GM23338 (cell line): ENCODE measurements at regions not wholly inside any gene's neighbourhood (a gene's known extent, or its start where the extent isn't known, plus 50 kb on each side); places are given as distances from the start of the nearest gene placed in this dataset.

Experiments used
- ATAC-seq: fragments of 200-7000 bp; cut with Tn5 transposase; 3 replicates; pipeline ENCODE4 v1.9.1; 2020
- DNase-seq: peaks from one replicate; pipeline ENCODE4 v3.0.0-alpha.2; 2015; ENCODE audit warnings: low spot score
- H2AFZ ChIP-seq: fragments of 200-600 bp; sonication (generic); 2 replicates; pipeline ENCODE4 v1.8.0; 2016; ENCODE audit warnings: antibody characterized with exemption, mild to moderate bottlenecking, moderate library complexity
- H3F3A ChIP-seq: fragments of 200-600 bp; sonication (generic); replicated peaks from 2 replicates; pipeline ENCODE4 v1.8.0; 2017; ENCODE audit warnings: antibody characterized with exemption, mixed run types, low read depth
- H3K27ac ChIP-seq: fragments of 200-600 bp; sonication (generic); 2 replicates; pipeline ENCODE4 v1.6.1; 2016; ENCODE audit warnings: low read depth
- H3K27me3 ChIP-seq: fragments of 200-600 bp; sonication (generic); 2 replicates; pipeline ENCODE4 v1.8.0; 2016; ENCODE audit warnings: mild to moderate bottlenecking, mixed run types, moderate library complexity; ENCODE audit not compliant: insufficient read depth
- H3K36me3 ChIP-seq: fragments of 200-600 bp; sonication (generic); 2 replicates; pipeline ENCODE4 v1.8.0; 2016; ENCODE audit warnings: mild to moderate bottlenecking; ENCODE audit not compliant: insufficient read depth
- H3K4me1 ChIP-seq: fragments of 200-600 bp; sonication (generic); 2 replicates; pipeline ENCODE4 v1.8.0; 2016; ENCODE audit warnings: mild to moderate bottlenecking, moderate library complexity; ENCODE audit not compliant: insufficient read depth
- H3K4me2 ChIP-seq: fragments of 200-600 bp; sonication (generic); 2 replicates; pipeline ENCODE4 v1.7.1; 2017; ENCODE audit warnings: mixed run types
- H3K4me3 ChIP-seq: fragments of 200-600 bp; sonication (generic); 2 replicates; pipeline ENCODE4 v1.6.1; 2016; ENCODE audit warnings: mixed run types
- H3K79me2 ChIP-seq: fragments of 200-600 bp; sonication (generic); replicated peaks from 2 replicates; pipeline ENCODE4 v1.8.0; 2017; ENCODE audit warnings: mild to moderate bottlenecking; ENCODE audit not compliant: insufficient read depth
- H3K9me2 ChIP-seq: fragments of 200-600 bp; sonication (generic); 2 replicates; pipeline ENCODE4 v1.8.0; 2017; ENCODE audit not compliant: insufficient read depth
- H4K20me1 ChIP-seq: fragments of 200-600 bp; sonication (generic); replicated peaks from 2 replicates; pipeline ENCODE4 v1.8.0; 2017; ENCODE audit warnings: mild to moderate bottlenecking; ENCODE audit not compliant: insufficient read depth
- H3K27ac Mint-ChIP-seq: 2 replicates; pipeline ENCODE4 v1.8.0; 2020; ENCODE audit warnings: inconsistent platforms, mild to moderate bottlenecking, moderate library complexity, mixed read lengths
- H3K27me3 Mint-ChIP-seq: 3 replicates; pipeline ENCODE4 v1.8.0; 2022; ENCODE audit warnings: low read depth, mild to moderate bottlenecking, moderate library complexity, mixed read lengths, inconsistent platforms; ENCODE audit not compliant: insufficient read depth, poor library complexity
- H3K36me3 Mint-ChIP-seq: 3 replicates; pipeline ENCODE4 v1.8.0; 2021; ENCODE audit warnings: low read depth, mild to moderate bottlenecking, inconsistent platforms, moderate library complexity, mixed read lengths
- H3K4me1 Mint-ChIP-seq: 3 replicates; pipeline ENCODE4 v1.8.0; 2020; ENCODE audit warnings: mild to moderate bottlenecking, inconsistent platforms, mixed read lengths
- H3K4me3 Mint-ChIP-seq: 3 replicates; pipeline ENCODE4 v1.8.0; 2021; ENCODE audit warnings: moderate library complexity, mild to moderate bottlenecking, inconsistent platforms, mixed read lengths
- H3K9me3 Mint-ChIP-seq: 3 replicates; pipeline ENCODE4 v1.8.0; 2020; ENCODE audit warnings: moderate library complexity, mild to moderate bottlenecking, inconsistent platforms, mixed read lengths
- CREB1 ChIP-seq: fragments of 250-450 bp; sonication (Bioruptor Pico); IDR thresholded peaks from 2 replicates; pipeline ENCODE4 v1.5.0; 2020; ENCODE audit warnings: low read depth, mild to moderate bottlenecking, moderate library complexity
- EZH2 ChIP-seq: fragments of 200-600 bp; sonication (generic); IDR thresholded peaks from one replicate; pipeline ENCODE4 v1.8.0; 2017; ENCODE audit warnings: antibody characterized with exemption, mild to moderate bottlenecking, low read depth; ENCODE audit not compliant: unreplicated experiment
- EZH2phosphoT487 ChIP-seq: fragments of 200-600 bp; sonication (generic); IDR thresholded peaks from one replicate; pipeline ENCODE4 v1.8.1; 2018; ENCODE audit warnings: antibody characterized with exemption; ENCODE audit not compliant: unreplicated experiment
- JUNB ChIP-seq: IDR thresholded peaks from one replicate; pipeline ENCODE4 v1.6.1; 2016; ENCODE audit warnings: antibody characterized with exemption; ENCODE audit not compliant: unreplicated experiment
- NANOG ChIP-seq: IDR thresholded peaks from 2 replicates; pipeline ENCODE4 v1.6.1; 2016; ENCODE audit warnings: antibody characterized with exemption, borderline replicate concordance
- POLR2AphosphoS5 ChIP-seq: IDR thresholded peaks from 2 replicates; pipeline ENCODE4 v1.6.1; 2016; ENCODE audit warnings: antibody characterized with exemption, low read depth
- STAT1 ChIP-seq: IDR thresholded peaks from one replicate; pipeline ENCODE4 v1.6.1; 2016; ENCODE audit warnings: antibody characterized with exemption; ENCODE audit not compliant: unreplicated experiment
- ZNF114 ChIP-seq: fragments of 250-450 bp; sonication (Bioruptor Pico); IDR thresholded peaks from 2 replicates; pipeline ENCODE4 v1.5.0; 2020; ENCODE audit warnings: mild to moderate bottlenecking, moderate library complexity
- ZNF331 ChIP-seq: fragments of 250-450 bp; sonication (Bioruptor Pico); IDR thresholded peaks from 2 replicates; pipeline ENCODE4 v1.5.0; 2020; ENCODE audit warnings: low read depth, mild to moderate bottlenecking, moderate library complexity
- TF ChIP-seq, protein P1 (sequence below), 2 experiments: fragments of 200-600 bp in 1 of 2; sonication (generic) in 1 of 2; conservative IDR thresholded peaks; 2 replicates each; pipeline versions ENCODE4 v1.5.1 to v1.6.1; 2016 to 2017; ENCODE audit warnings: antibody characterized with exemption in 2 of 2, low read depth in 2 of 2, mild to moderate bottlenecking in 2 of 2, moderate library complexity in 1 of 2
- TF ChIP-seq, protein P2 (sequence below): fragments of 250-450 bp; sonication (Bioruptor Pico); IDR thresholded peaks from 2 replicates; pipeline ENCODE4 v1.5.0; 2020; ENCODE audit warnings: mild to moderate bottlenecking, moderate library complexity

DNA sequence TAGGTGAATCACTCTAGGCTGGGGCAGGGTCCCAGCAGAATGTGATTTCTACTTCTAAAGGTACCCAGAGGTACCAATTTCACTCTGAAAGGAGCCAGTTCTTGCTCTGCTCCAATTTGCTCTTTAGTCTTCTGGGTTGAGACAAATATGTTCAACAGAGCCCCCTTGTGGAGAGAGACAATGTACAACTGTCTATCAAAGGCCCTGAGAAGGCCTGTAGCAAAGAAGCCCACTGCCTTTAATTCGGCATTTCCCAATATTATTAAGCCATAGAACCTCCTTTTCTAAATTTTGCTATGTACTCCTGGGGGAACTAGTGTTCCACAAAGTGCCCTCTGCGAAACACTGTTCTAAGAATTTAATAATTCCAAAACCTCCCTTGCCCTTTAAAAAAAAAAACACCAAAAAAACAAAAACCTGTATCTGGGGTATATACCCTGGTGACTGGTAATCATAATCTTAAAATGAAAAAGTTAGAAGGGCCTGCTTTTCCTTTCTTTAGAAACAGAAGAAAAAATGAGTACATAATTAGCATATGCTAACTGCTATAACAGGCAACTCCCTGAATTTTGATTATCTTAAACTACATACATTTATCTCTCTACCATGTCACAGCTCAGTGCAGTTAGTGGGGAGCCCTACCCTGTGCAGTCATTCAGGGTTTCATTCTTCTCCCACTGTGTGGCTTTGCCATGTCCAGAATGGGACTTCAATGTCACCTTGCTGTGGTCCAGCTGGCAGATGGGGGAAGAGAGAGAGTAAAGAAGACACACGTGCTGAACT, 160.9 kb upstream of the BMPER start:
- no peak overlapping the region for H2AFZ ChIP-seq
- H3K4me2 ChIP-seq = no peak overlapping the region
- H4K20me1 ChIP-seq = no peaks in the 10 kb centered on the region
- H3K9me3 Mint-ChIP-seq = no peaks in the 10 kb centered on the region
- no peaks in the 10 kb centered on the region for H3F3A ChIP-seq
- no peak for TF ChIP-seq STAT1
- TF ChIP-seq, protein P1, sequence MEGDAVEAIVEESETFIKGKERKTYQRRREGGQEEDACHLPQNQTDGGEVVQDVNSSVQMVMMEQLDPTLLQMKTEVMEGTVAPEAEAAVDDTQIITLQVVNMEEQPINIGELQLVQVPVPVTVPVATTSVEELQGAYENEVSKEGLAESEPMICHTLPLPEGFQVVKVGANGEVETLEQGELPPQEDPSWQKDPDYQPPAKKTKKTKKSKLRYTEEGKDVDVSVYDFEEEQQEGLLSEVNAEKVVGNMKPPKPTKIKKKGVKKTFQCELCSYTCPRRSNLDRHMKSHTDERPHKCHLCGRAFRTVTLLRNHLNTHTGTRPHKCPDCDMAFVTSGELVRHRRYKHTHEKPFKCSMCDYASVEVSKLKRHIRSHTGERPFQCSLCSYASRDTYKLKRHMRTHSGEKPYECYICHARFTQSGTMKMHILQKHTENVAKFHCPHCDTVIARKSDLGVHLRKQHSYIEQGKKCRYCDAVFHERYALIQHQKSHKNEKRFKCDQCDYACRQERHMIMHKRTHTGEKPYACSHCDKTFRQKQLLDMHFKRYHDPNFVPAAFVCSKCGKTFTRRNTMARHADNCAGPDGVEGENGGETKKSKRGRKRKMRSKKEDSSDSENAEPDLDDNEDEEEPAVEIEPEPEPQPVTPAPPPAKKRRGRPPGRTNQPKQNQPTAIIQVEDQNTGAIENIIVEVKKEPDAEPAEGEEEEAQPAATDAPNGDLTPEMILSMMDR (conservative IDR thresholded peaks at IDR 0.05; ENCODE audit: low read depth in 2 of 2) = peak; percentile 59 to 65
- H3K27me3 ChIP-seq = no peaks in the 10 kb centered on the region
- no peaks in the 10 kb centered on the region for H3K36me3 ChIP-seq
- peaks cover 9% of the 10 kb centered on the region; the same call in 2 of the 3 replicates for H3K4me1 Mint-ChIP-seq
- ATAC-seq (peak; percentile 58), DNase-seq (peak; percentile 72)
- no peak overlapping the region for H3K27ac Mint-ChIP-seq
- H3K36me3 Mint-ChIP-seq = no peaks in the 10 kb centered on the region
- no peaks in the 10 kb centered on the region; the same call in 1 of the 2 replicates for H3K9me2 ChIP-seq
- no peak overlapping the region for H3K4me3 Mint-ChIP-seq
- no peaks in the 10 kb centered on the region for H3K27me3 Mint-ChIP-seq
- no peaks in the 10 kb centered on the region for H3K79me2 ChIP-seq
- H3K4me1 ChIP-seq = no peaks in the 10 kb centered on the region
- no peak overlapping the region for H3K4me3 ChIP-seq
- no peak overlapping the region for H3K27ac ChIP-seq

DNA sequence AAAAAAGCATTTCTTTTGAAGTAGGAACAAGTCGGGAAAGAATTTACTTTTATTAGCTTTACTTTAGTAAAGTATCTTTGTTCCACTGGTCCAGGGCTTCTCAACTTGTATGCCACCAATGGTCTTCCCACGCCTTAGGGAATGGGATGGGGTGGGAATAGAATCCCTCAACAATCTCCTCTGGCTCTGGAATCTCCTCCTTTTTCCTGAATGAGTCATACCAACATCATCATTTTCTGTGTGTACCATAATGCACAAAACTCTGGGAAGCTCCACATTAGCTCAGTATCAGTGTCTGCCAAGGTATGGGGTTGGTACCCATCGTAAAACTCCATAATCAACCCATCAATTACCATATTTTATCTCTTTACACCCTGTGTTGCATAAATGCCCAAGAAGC, 159.4 kb upstream of the BMPER start:
- Histone ChIP-seq H2AFZ (no peak overlapping the region), H3K27ac (no peak overlapping the region), H3K9me2 (no peaks in the 10 kb centered on the region; the same call in 1 of the 2 replicates), H3F3A (no peaks in the 10 kb centered on the region), H3K4me3 (no peak overlapping the region), H3K4me2 (no peak overlapping the region), H3K79me2 (no peaks in the 10 kb centered on the region), H3K36me3 (no peaks in the 10 kb centered on the region), H3K4me1 (no peaks in the 10 kb centered on the region; the same call in 1 of the 2 replicates), H3K27me3 (no peaks in the 10 kb centered on the region), H4K20me1 (no peaks in the 10 kb centered on the region)
- no peak for DNase-seq
- H3K36me3 Mint-ChIP-seq = no peaks in the 10 kb centered on the region
- H3K4me3 Mint-ChIP-seq = no peak overlapping the region
- no peaks in the 10 kb centered on the region for H3K9me3 Mint-ChIP-seq
- H3K4me1 Mint-ChIP-seq = peaks cover 9% of the 10 kb centered on the region; the same call in 2 of the 3 replicates
- H3K27me3 Mint-ChIP-seq = no peaks in the 10 kb centered on the region
- no peak for ATAC-seq
- no peak overlapping the region for H3K27ac Mint-ChIP-seq
- TF ChIP-seq EZH2phosphoT487 = no peak
- no peak for TF ChIP-seq JUNB
- TF ChIP-seq STAT1 = no peak
- TF ChIP-seq ZNF331 (CRISPR knock-in tag) = no peak
- no peak for TF ChIP-seq NANOG
- no peak for TF ChIP-seq ZNF114 (CRISPR knock-in tag)
- TF ChIP-seq, protein P1 (conservative IDR thresholded peaks at IDR 0.05; ENCODE audit: low read depth in 2 of 2) = no peak
- TF ChIP-seq CREB1 (CRISPR knock-in tag) = no peak
- TF ChIP-seq POLR2AphosphoS5 = no peak
- TF ChIP-seq, protein P2, sequence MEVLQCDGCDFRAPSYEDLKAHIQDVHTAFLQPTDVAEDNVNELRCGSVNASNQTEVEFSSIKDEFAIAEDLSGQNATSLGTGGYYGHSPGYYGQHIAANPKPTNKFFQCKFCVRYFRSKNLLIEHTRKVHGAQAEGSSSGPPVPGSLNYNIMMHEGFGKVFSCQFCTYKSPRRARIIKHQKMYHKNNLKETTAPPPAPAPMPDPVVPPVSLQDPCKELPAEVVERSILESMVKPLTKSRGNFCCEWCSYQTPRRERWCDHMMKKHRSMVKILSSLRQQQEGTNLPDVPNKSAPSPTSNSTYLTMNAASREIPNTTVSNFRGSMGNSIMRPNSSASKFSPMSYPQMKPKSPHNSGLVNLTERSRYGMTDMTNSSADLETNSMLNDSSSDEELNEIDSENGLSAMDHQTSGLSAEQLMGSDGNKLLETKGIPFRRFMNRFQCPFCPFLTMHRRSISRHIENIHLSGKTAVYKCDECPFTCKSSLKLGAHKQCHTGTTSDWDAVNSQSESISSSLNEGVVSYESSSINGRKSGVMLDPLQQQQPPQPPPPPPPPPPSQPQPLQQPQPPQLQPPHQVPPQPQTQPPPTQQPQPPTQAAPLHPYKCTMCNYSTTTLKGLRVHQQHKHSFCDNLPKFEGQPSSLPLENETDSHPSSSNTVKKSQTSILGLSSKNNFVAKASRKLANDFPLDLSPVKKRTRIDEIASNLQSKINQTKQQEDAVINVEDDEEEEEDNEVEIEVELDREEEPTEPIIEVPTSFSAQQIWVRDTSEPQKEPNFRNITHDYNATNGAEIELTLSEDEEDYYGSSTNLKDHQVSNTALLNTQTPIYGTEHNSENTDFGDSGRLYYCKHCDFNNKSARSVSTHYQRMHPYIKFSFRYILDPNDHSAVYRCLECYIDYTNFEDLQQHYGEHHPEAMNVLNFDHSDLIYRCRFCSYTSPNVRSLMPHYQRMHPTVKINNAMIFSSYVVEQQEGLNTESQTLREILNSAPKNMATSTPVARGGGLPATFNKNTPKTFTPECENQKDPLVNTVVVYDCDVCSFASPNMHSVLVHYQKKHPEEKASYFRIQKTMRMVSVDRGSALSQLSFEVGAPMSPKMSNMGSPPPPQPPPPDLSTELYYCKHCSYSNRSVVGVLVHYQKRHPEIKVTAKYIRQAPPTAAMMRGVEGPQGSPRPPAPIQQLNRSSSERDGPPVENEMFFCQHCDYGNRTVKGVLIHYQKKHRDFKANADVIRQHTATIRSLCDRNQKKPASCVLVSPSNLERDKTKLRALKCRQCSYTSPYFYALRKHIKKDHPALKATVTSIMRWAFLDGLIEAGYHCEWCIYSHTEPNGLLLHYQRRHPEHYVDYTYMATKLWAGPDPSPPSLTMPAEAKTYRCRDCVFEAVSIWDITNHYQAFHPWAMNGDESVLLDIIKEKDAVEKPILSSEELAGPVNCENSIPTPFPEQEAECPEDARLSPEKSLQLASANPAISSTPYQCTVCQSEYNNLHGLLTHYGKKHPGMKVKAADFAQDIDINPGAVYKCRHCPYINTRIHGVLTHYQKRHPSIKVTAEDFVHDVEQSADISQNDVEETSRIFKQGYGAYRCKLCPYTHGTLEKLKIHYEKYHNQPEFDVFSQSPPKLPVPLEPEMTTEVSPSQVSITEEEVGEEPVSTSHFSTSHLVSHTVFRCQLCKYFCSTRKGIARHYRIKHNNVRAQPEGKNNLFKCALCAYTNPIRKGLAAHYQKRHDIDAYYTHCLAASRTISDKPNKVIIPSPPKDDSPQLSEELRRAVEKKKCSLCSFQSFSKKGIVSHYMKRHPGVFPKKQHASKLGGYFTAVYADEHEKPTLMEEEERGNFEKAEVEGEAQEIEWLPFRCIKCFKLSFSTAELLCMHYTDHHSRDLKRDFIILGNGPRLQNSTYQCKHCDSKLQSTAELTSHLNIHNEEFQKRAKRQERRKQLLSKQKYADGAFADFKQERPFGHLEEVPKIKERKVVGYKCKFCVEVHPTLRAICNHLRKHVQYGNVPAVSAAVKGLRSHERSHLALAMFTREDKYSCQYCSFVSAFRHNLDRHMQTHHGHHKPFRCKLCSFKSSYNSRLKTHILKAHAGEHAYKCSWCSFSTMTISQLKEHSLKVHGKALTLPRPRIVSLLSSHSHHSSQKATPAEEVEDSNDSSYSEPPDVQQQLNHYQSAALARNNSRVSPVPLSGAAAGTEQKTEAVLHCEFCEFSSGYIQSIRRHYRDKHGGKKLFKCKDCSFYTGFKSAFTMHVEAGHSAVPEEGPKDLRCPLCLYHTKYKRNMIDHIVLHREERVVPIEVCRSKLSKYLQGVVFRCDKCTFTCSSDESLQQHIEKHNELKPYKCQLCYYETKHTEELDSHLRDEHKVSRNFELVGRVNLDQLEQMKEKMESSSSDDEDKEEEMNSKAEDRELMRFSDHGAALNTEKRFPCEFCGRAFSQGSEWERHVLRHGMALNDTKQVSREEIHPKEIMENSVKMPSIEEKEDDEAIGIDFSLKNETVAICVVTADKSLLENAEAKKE = no peak
- TF ChIP-seq EZH2 = no peak
